ENCODE measurements at regions not wholly inside any gene's neighbourhood (a gene's known extent, or its start where the extent isn't known, plus 50 kb on each side); places are given as distances from the start of the nearest gene placed in this dataset.

GRCh38 chr1:239539051-239539450 is 152.7 kb downstream of the CHRM3 start:
- DNase-seq: no peak

DNA sequence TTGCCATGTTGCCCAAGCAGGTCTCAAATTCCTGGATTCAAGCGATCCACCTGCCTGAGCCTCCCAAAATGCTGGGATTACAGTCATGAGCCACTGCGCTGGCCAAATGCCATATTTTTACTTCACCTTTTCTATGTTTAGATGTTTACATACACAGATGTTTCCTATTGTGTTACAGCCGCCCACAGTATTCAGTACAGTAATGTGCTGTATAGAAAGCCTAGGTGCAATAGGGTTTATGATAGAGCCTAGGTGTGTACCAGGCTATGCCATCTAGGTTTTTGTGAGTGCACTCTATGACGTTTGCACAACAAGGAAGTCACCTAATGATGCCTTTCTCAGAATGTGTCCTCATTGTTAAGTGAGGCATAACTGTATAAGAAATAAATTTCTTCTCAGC is 153.4 kb downstream of the CHRM3 start:
- DNase-seq: no peak

GRCh38 chr1:239543873-239544272 is 157.5 kb downstream of the CHRM3 start:
- no peak for DNase-seq

DNA sequence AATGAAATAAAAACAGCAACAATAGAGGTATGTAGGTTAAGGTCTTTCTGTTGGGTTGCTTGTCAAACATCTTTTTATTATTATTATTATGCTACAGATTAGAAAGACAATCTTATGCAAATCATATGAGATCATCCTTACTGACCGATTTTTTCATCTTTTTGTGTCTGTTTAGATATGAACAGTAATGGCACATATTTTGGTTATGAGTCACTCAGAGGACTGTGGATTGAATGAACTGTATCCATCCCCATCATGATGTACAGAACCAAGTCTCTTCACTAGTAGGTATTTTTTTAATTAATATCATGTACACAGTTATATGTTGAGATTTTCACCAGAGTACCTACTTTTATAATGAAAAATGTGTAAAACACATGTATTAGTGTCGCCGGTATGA is 159.1 kb downstream of the CHRM3 start:
- no peak for DNase-seq

DNA sequence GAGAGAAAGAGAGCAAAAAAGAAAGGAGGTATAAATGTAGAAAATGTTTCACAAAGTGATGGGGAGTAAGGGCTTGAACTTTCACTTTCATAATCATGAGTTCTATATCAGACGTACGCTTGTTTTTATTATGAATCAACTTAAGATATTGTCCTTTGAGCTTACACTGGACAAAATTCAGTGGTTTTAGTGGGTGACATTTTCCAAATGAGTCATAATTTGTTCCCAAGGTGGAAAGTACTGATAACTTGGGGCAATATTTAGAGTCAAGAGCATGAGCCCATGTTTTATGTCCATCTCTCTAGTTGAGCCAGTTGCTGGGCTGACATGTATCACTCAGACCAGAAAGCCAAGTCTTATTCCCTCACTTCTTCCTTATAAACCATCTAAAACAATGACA is 161.6 kb downstream of the CHRM3 start:
- DNase-seq: peak; percentile 24

DNA sequence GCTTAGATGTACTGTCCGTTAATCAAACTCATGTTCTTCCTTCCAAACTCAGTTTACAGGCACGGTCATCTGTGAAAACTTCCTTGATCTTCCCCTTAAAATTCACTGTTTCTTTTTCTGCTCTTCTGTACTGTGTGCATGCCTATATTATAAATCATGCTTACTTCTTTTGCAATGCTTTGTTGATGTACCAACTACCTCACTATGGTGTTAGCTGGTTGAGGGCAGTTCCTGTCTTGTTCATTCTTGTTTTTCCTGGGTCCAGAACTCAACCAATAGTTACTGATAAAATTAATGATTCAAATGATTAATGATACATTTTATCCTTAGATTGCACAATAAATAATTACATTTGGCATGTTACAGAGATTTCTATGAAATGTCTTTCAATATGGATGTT is 163.8 kb downstream of the CHRM3 start:
- DNase-seq: no peak

DNA sequence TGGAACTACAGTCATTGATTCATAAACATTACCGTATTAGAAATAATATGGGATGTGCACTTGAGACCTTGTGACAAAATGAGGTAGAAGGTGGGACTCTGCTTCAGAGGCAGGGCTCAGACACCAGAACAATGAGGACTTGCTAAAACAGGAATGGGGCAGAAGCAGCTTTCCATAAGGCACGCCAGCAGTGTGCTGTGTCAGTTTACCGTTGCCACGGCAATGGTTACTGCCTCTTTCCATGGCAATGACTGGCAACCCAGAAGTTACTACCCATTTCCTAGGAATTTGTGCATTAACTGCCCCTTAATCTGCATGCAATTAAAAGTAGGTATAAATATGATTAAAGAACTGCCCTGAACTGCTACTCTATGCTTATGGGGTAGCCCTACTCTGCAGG is 169.0 kb downstream of the CHRM3 start:
- no peak for DNase-seq

DNA sequence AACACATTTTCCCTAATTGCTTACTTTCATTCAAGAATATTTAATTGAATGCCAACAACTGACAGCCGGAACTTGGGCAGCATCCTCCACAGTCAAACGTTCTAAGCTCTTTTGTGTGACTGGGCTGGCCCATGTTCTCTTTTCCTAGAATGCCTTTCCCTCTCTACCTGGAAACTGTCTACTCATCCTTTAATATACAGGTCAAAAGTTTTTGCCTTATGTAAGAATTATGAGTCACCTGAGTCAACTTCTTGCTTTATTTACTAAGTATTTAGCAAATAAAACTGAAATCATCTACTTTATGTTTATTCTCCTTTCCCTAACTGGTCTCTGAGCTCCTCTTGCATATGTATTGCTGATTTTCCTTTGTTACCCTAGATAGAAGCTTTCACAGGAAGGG is 172.2 kb downstream of the CHRM3 start:
- no peak for DNase-seq

DNA sequence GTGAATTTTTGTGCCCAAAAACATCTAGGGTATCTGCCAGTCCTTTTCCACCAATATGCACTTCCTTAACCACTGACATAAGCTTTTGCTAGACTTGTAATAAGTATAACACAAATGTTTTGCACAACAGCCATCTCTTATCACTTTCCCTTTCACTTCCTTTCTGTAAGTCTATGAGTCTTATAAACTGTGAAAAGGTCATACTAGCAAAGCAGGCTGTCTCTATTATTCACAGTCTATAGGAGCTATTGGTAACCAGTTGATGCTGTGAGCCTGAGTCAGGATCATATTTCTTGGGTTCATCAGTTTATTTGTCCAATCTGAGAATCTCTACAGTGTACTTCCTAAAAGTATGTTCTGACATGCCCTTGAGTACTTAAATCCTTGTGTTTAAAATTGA is 172.6 kb downstream of the CHRM3 start:
- no peak for DNase-seq

GRCh38 chr1:239560921-239561320 is 174.6 kb downstream of the CHRM3 start:
- no peak for DNase-seq

- DNase-seq: no peak
Measured at GRCh38 chr1:239562095-239562494, 175.7 kb downstream of the CHRM3 start.

- no peak for DNase-seq
Measured at GRCh38 chr1:239563681-239564080, 177.3 kb downstream of the CHRM3 start.

GRCh38 chr1:239566074-239566473 is 179.7 kb downstream of the CHRM3 start:
- DNase-seq: no peak

GRCh38 chr1:239570878-239571277 is 184.5 kb downstream of the CHRM3 start:
- DNase-seq: no peak

DNA sequence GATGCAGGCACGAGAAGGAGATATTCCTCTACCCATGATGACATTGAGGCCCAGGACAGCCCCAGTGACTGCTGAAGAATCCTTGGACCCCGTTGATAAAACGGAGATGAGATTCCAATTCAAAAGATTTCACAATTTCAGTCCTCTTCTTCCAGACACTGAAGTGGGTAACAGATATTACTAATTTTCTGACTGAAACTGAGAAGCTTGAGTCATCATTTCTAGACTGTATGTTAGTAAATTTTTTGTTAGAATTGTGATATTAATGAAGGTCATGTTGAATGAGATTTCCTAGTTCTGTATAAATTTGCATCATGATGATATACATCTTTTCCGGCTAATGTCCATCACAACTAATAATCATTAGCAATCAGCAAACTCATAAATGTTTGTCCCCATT is 185.8 kb downstream of the CHRM3 start:
- no peak for DNase-seq

- no peak for DNase-seq
Measured at GRCh38 chr1:239574112-239574511, 187.7 kb downstream of the CHRM3 start.

DNA sequence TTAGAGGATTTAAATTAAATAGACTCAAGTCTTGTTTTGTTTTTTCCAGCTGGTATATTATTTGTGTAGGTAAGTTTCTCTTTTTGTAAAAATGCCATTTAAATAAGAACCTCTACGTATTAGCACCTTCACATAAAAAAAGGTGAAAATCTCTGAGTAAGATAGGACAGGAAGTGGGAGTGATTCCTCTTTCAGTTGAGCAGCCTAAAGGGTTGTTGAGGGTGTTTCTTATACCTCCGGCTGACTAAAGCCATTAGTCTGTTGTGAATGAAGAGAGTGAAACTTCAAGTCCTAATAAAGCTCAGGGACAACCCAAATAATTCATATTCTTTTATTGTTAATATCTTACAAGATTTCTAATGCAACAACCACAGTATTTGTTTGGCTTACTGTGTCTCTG is 188.7 kb downstream of the CHRM3 start:
- no peak for DNase-seq

GRCh38 chr1:239583536-239583935 is 197.2 kb downstream of the CHRM3 start:
- DNase-seq: no peak

DNA sequence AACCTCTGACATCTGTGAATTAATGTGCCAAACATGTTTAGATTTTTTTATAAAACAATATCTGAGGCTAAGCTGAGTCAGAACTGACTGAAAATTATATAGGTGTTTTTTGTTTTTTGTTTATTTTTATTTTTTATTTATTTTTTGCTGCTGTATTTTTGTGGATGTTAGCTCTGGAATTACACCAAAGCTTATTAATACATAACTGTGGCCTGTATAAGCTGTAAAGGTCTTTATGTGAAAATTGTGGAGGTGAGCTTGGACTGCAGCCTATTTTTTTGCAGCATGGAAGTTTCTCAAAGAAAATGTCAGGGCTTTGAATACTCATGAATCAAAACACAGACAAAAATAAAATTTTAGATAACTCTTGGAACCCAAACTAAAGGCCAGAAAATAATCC is 199.8 kb downstream of the CHRM3 start:
- no peak for DNase-seq

DNA sequence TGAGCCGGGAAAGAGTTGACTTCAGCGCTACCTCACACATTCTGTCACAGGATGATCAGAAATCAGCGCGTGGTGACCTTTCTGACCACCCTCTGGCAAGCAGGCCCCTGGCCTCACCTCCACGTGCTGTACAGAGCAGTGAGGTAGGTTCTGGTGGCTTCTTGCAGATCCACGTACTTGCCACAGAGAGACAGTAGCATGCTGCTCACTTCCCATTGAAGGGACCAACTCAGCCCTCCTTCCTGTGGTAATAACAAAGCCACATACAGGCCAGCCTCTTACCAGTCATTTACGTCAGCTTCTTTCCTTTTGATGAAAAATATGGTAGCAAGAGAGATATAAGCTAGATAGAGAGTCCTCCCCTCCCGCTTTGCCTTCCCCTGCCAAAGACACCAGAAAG is 200.7 kb downstream of the CHRM3 start:
- DNase-seq: peak; percentile 24

GRCh38 chr1:239587574-239588369 is 201.4 kb downstream of the CHRM3 start:
- no peak for DNase-seq

GRCh38 chr1:239590556-239590955 is 204.2 kb downstream of the CHRM3 start:
- DNase-seq: no peak

- no peak for DNase-seq
Measured at GRCh38 chr1:239593527-239593926, 207.2 kb downstream of the CHRM3 start.

GRCh38 chr1:239600588-239600987 is 214.2 kb downstream of the CHRM3 start:
- DNase-seq: no peak

DNA sequence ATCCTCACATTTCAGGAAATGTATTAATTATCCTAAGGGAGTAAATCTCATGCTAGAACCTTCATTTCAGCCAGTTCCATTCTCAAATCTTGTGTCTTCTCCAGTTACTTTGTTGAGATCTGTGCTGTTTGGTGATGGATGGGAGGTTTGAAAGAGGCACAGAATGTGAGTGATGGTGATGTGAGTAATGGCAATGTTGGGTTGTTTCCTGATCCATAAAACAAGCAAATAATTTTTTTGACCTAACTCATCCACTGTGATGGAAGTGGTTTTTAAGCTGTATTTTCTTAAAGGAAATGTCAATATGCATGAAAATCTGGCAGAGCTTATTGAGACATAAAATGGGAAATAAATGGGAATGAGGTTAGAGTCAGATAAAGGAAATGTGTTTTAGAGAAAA is 214.7 kb downstream of the CHRM3 start:
- DNase-seq: no peak

All from CD4-positive, alpha-beta T cell treated with Interleukin-4 for 4 hours (primary cell).